ENCODE measurements at regions not wholly inside any gene's neighbourhood (a gene's known extent, or its start where the extent isn't known, plus 50 kb on each side); places are given as distances from the start of the nearest gene placed in this dataset.

- Histone ChIP-seq H2AFZ (ENCODE audit: low read length, unreplicated experiment) (no peak overlapping the region), H3K27me3 (ENCODE audit: insufficient read depth, low read length) (peaks cover 18% of the 10 kb centered on the region), H3K4me3 (ENCODE audit: low read depth, low read length) (no peak overlapping the region)
These were observed 197.4 kb downstream of the SETD4 start for GRCh38 chr21:35862969-35863368.

GRCh38 chr21:35861661-35862060, 198.7 kb downstream of the SETD4 start:
- Histone ChIP-seq H3K27ac (ENCODE audit: low read depth, low read length) (no peak overlapping the region), H3K27me3 (ENCODE audit: insufficient read depth, low read length) (peaks cover 18% of the 10 kb centered on the region), H3K4me3 (ENCODE audit: low read depth, low read length) (no peak overlapping the region), H2AFZ (ENCODE audit: low read length, unreplicated experiment) (no peak overlapping the region), H3K4me1 (ENCODE audit: control insufficient read depth, insufficient read depth, low read length, unreplicated experiment) (no peaks in the 10 kb centered on the region), H3K79me2 (ENCODE audit: control insufficient read depth, insufficient read depth, low read length, unreplicated experiment) (no peaks in the 10 kb centered on the region), H3K36me3 (ENCODE audit: insufficient read depth, low read length) (no peaks in the 10 kb centered on the region)

More at GRCh38 chr21:35862969-35863368, 197.4 kb downstream of the SETD4 start:
- Histone ChIP-seq H3K27ac (ENCODE audit: low read depth, low read length) (no peak overlapping the region), H3K79me2 (ENCODE audit: control insufficient read depth, insufficient read depth, low read length, unreplicated experiment) (no peaks in the 10 kb centered on the region), H3K36me3 (ENCODE audit: insufficient read depth, low read length) (no peaks in the 10 kb centered on the region), H3K4me1 (ENCODE audit: control insufficient read depth, insufficient read depth, low read length, unreplicated experiment) (no peaks in the 10 kb centered on the region)

- Histone ChIP-seq H3K4me1 (ENCODE audit: control insufficient read depth, insufficient read depth, low read length, unreplicated experiment) (peaks cover 2% of the 10 kb centered on the region), H3K79me2 (ENCODE audit: control insufficient read depth, insufficient read depth, low read length, unreplicated experiment) (no peaks in the 10 kb centered on the region), H3K27ac (ENCODE audit: low read depth, low read length) (no peak overlapping the region), H2AFZ (ENCODE audit: low read length, unreplicated experiment) (no peak overlapping the region), H3K4me3 (ENCODE audit: low read depth, low read length) (no peak overlapping the region), H3K36me3 (ENCODE audit: insufficient read depth, low read length) (no peaks in the 10 kb centered on the region), H3K27me3 (ENCODE audit: insufficient read depth, low read length) (peaks cover 18% of the 10 kb centered on the region)
These were observed 200.0 kb downstream of the SETD4 start for GRCh38 chr21:35860189-35860869.

GRCh38 chr21:35859677-35860076, 200.6 kb downstream of the SETD4 start:
- H3K79me2 ChIP-seq (ENCODE audit: control insufficient read depth, insufficient read depth, low read length, unreplicated experiment), result no peaks in the 10 kb centered on the region
- no peak overlapping the region for H2AFZ ChIP-seq (ENCODE audit: low read length, unreplicated experiment)
- no peaks in the 10 kb centered on the region for H3K36me3 ChIP-seq (ENCODE audit: insufficient read depth, low read length)
- no peak overlapping the region for H3K4me3 ChIP-seq (ENCODE audit: low read depth, low read length)
- H3K27ac ChIP-seq (ENCODE audit: low read depth, low read length), result no peak overlapping the region
- peaks cover 18% of the 10 kb centered on the region for H3K27me3 ChIP-seq (ENCODE audit: insufficient read depth, low read length)
- H3K4me1 ChIP-seq (ENCODE audit: control insufficient read depth, insufficient read depth, low read length, unreplicated experiment), result peaks cover 6% of the 10 kb centered on the region

GRCh38 chr21:35857095-35857494, 203.2 kb downstream of the SETD4 start:
- Histone ChIP-seq H3K27ac (ENCODE audit: low read depth, low read length) (no peak overlapping the region), H3K27me3 (ENCODE audit: insufficient read depth, low read length) (peaks cover 14% of the 10 kb centered on the region), H3K79me2 (ENCODE audit: control insufficient read depth, insufficient read depth, low read length, unreplicated experiment) (no peaks in the 10 kb centered on the region), H3K36me3 (ENCODE audit: insufficient read depth, low read length) (no peaks in the 10 kb centered on the region), H3K4me3 (ENCODE audit: low read depth, low read length) (no peak overlapping the region), H2AFZ (ENCODE audit: low read length, unreplicated experiment) (no peak overlapping the region), H3K4me1 (ENCODE audit: control insufficient read depth, insufficient read depth, low read length, unreplicated experiment) (peaks cover 6% of the 10 kb centered on the region)

GRCh38 chr21:35855484-35855883, 204.8 kb downstream of the SETD4 start:
- Histone ChIP-seq H3K79me2 (ENCODE audit: control insufficient read depth, insufficient read depth, low read length, unreplicated experiment) (no peaks in the 10 kb centered on the region), H2AFZ (ENCODE audit: low read length, unreplicated experiment) (no peak overlapping the region), H3K27me3 (ENCODE audit: insufficient read depth, low read length) (peaks cover 8% of the 10 kb centered on the region; the same call in 1 of the 2 replicates), H3K27ac (ENCODE audit: low read depth, low read length) (no peak overlapping the region), H3K36me3 (ENCODE audit: insufficient read depth, low read length) (no peaks in the 10 kb centered on the region), H3K4me3 (ENCODE audit: low read depth, low read length) (no peak overlapping the region), H3K4me1 (ENCODE audit: control insufficient read depth, insufficient read depth, low read length, unreplicated experiment) (peaks cover 13% of the 10 kb centered on the region)

GRCh38 chr21:35854281-35854680, 206.0 kb downstream of the SETD4 start:
- H2AFZ ChIP-seq (ENCODE audit: low read length, unreplicated experiment), result no peak overlapping the region
- peaks cover 21% of the 10 kb centered on the region for H3K4me1 ChIP-seq (ENCODE audit: control insufficient read depth, insufficient read depth, low read length, unreplicated experiment)
- H3K4me3 ChIP-seq (ENCODE audit: low read depth, low read length), result no peak overlapping the region
- H3K36me3 ChIP-seq (ENCODE audit: insufficient read depth, low read length), result no peaks in the 10 kb centered on the region
- no peaks in the 10 kb centered on the region for H3K27me3 ChIP-seq (ENCODE audit: insufficient read depth, low read length)
- H3K79me2 ChIP-seq (ENCODE audit: control insufficient read depth, insufficient read depth, low read length, unreplicated experiment), result no peaks in the 10 kb centered on the region
- no peak overlapping the region for H3K27ac ChIP-seq (ENCODE audit: low read depth, low read length)

- Histone ChIP-seq H3K79me2 (ENCODE audit: control insufficient read depth, insufficient read depth, low read length, unreplicated experiment) (no peaks in the 10 kb centered on the region), H3K27ac (ENCODE audit: low read depth, low read length) (no peak overlapping the region), H3K4me3 (ENCODE audit: low read depth, low read length) (no peak overlapping the region), H3K36me3 (ENCODE audit: insufficient read depth, low read length) (no peaks in the 10 kb centered on the region), H3K27me3 (ENCODE audit: insufficient read depth, low read length) (no peaks in the 10 kb centered on the region), H3K4me1 (ENCODE audit: control insufficient read depth, insufficient read depth, low read length, unreplicated experiment) (peaks cover 21% of the 10 kb centered on the region), H2AFZ (ENCODE audit: low read length, unreplicated experiment) (no peak overlapping the region)
These were observed 206.7 kb downstream of the SETD4 start for GRCh38 chr21:35853321-35854239.

- Histone ChIP-seq H3K4me1 (ENCODE audit: control insufficient read depth, insufficient read depth, low read length, unreplicated experiment) (peaks cover 21% of the 10 kb centered on the region), H2AFZ (ENCODE audit: low read length, unreplicated experiment) (no peak overlapping the region), H3K27me3 (ENCODE audit: insufficient read depth, low read length) (no peaks in the 10 kb centered on the region), H3K4me3 (ENCODE audit: low read depth, low read length) (no peak overlapping the region), H3K36me3 (ENCODE audit: insufficient read depth, low read length) (no peaks in the 10 kb centered on the region), H3K27ac (ENCODE audit: low read depth, low read length) (no peak overlapping the region), H3K79me2 (ENCODE audit: control insufficient read depth, insufficient read depth, low read length, unreplicated experiment) (no peaks in the 10 kb centered on the region)
These were observed 207.5 kb downstream of the SETD4 start for GRCh38 chr21:35852820-35853219.

GRCh38 chr21:35850542-35851103, 209.7 kb downstream of the SETD4 start:
- H2AFZ ChIP-seq (ENCODE audit: low read length, unreplicated experiment), result peak overlapping the region; percentile 93
- H3K4me3 ChIP-seq (ENCODE audit: low read depth, low read length), result peak overlapping the region; percentile 51
- 0 out of 2 replicates have a peak overlapping the region, but pooled peaks have one; percentile 7 for H3K27ac ChIP-seq (ENCODE audit: low read depth, low read length)
- H3K4me1 ChIP-seq (ENCODE audit: control insufficient read depth, insufficient read depth, low read length, unreplicated experiment), result peaks cover 21% of the 10 kb centered on the region
- no peaks in the 10 kb centered on the region for H3K79me2 ChIP-seq (ENCODE audit: control insufficient read depth, insufficient read depth, low read length, unreplicated experiment)
- H3K36me3 ChIP-seq (ENCODE audit: insufficient read depth, low read length), result no peaks in the 10 kb centered on the region
- no peaks in the 10 kb centered on the region for H3K27me3 ChIP-seq (ENCODE audit: insufficient read depth, low read length)

Data from ACC112 (cell line).